IMR-90 (cell line): ENCODE measurements at regions not wholly inside any gene's neighbourhood (a gene's known extent, or its start where the extent isn't known, plus 50 kb on each side); places are given as distances from the start of the nearest gene placed in this dataset.

Source experiments
- ATAC-seq: fragments of 200-7000 bp; cut with Tn5 transposase; 2 replicates; pipeline ENCODE4 v1.9.1; 2020; ENCODE audit warnings: low read depth, mild to moderate bottlenecking, moderate library complexity
- BruUV-seq: library from RNA; stranded (reverse); fragments of 400-500 nt; replicated peaks from 2 replicates; lab custom pipeline; 2021; lab: Mats Ljungman, UMichigan
- CTCF ChIA-PET: fragments of 300-600 bp; formaldehyde crosslinking; extraction: SDS; loops from one replicate; lab custom pipeline; 2021; ENCODE audit warnings: antibody characterized with exemption; lab: Yijun Ruan, JAX
- POLR2A ChIA-PET: fragments of 300-600 bp; sonication (Branson Sonifier 250); formaldehyde crosslinking; loops from one replicate; lab custom pipeline; 2022; ENCODE audit warnings: antibody characterized with exemption; ENCODE audit not compliant: unreplicated experiment; lab: Charles Lee
- DNase-seq: peaks from one replicate; pipeline ENCODE4 v3.0.0; 2013
- H2AFZ ChIP-seq: replicated peaks from 2 replicates; pipeline ENCODE3; 2013; ENCODE audit warnings: low read length, mild to moderate bottlenecking; ENCODE audit not compliant: poor library complexity
- H2AK5ac ChIP-seq: 2 replicates; pipeline ENCODE4 v1.6.1; 2013; ENCODE audit warnings: low read depth, low read length, inconsistent platforms
- H2AK9ac ChIP-seq: replicated peaks from 2 replicates; pipeline ENCODE3; 2013; ENCODE audit warnings: mild to moderate bottlenecking, low read depth, low read length, moderate library complexity; ENCODE audit not compliant: poor library complexity
- H2BK120ac ChIP-seq: 2 replicates; pipeline ENCODE4 v1.6.1; 2013; ENCODE audit warnings: low read depth, low read length, inconsistent platforms
- H2BK15ac ChIP-seq: 3 replicates; pipeline ENCODE4 v1.6.1; 2013; ENCODE audit warnings: low read depth, low read length, inconsistent platforms
- H2BK20ac ChIP-seq: 2 replicates; pipeline ENCODE4 v1.6.1; 2013; ENCODE audit warnings: low read depth, mild to moderate bottlenecking, inconsistent platforms, low read length, moderate library complexity
- H2BK5ac ChIP-seq: 2 replicates; pipeline ENCODE4 v1.6.1; 2013; ENCODE audit warnings: mild to moderate bottlenecking, low read depth, low read length, inconsistent platforms; ENCODE audit not compliant: poor library complexity, severe bottlenecking
- H3K14ac ChIP-seq: replicated peaks from 2 replicates; pipeline ENCODE4 v1.6.1; 2013; ENCODE audit warnings: low read depth, low read length, inconsistent platforms
- H3K18ac ChIP-seq: 2 replicates; pipeline ENCODE4 v1.6.1; 2013; ENCODE audit warnings: low read depth, low read length, control low read depth
- H3K23ac ChIP-seq: 2 replicates; pipeline ENCODE4 v1.6.1; 2013; ENCODE audit warnings: low read depth, low read length, inconsistent platforms
- H3K27ac ChIP-seq: 2 replicates; pipeline ENCODE4 v1.5.1; 2013; ENCODE audit warnings: mild to moderate bottlenecking, control low read depth, low read length; ENCODE audit not compliant: insufficient read depth
- H3K27me3 ChIP-seq: 2 replicates; pipeline ENCODE4 v1.6.1; 2013; ENCODE audit warnings: low read length; ENCODE audit not compliant: control insufficient read depth, insufficient read depth
- H3K36me3 ChIP-seq: 2 replicates; pipeline ENCODE4 v1.6.1; 2013; ENCODE audit warnings: low read length, mixed read lengths; ENCODE audit not compliant: control insufficient read depth, insufficient read depth
- H3K4ac ChIP-seq: 2 replicates; pipeline ENCODE4 v1.6.1; 2013; ENCODE audit warnings: low read depth, low read length, inconsistent platforms
- H3K4me1 ChIP-seq: 2 replicates; pipeline ENCODE4 v1.6.1; 2013; ENCODE audit warnings: low read length, mixed read lengths; ENCODE audit not compliant: control insufficient read depth, insufficient read depth
- H3K4me2 ChIP-seq: 2 replicates; pipeline ENCODE4 v1.6.1; 2013; ENCODE audit warnings: low read depth, mild to moderate bottlenecking, control low read depth, low read length, moderate library complexity
- H3K4me3 ChIP-seq: 2 replicates; pipeline ENCODE4 v1.5.1; 2013; ENCODE audit warnings: low read depth, mild to moderate bottlenecking, control low read depth, low read length, moderate library complexity; ENCODE audit not compliant: insufficient read depth
- H3K56ac ChIP-seq: 2 replicates; pipeline ENCODE4 v1.6.1; 2013; ENCODE audit warnings: low read length, inconsistent platforms; ENCODE audit not compliant: insufficient read depth; ENCODE audit errors: extremely low read depth
- H3K79me1 ChIP-seq, 2 experiments: 2 replicates each; pipeline ENCODE4 v1.6.1; 2013; ENCODE audit warnings: low read length in 2 of 2, inconsistent platforms in 1 of 2, low read depth in 1 of 2
- H3K9ac ChIP-seq: 2 replicates; pipeline ENCODE4 v1.6.1; 2013; ENCODE audit warnings: low read depth, low read length, control low read depth
- H3K9me1 ChIP-seq: 2 replicates; pipeline ENCODE4 v1.6.1; 2013; ENCODE audit warnings: low read length, inconsistent platforms; ENCODE audit not compliant: insufficient read depth
- H3K9me3 ChIP-seq: 2 replicates; pipeline ENCODE4 v1.6.1; 2013; ENCODE audit warnings: low read length; ENCODE audit not compliant: control insufficient read depth, insufficient read depth
- H4K20me1 ChIP-seq: 2 replicates; pipeline ENCODE4 v1.6.1; 2013; ENCODE audit warnings: low read length, inconsistent platforms; ENCODE audit not compliant: insufficient read depth
- H4K5ac ChIP-seq: 2 replicates; pipeline ENCODE4 v1.6.1; 2013; ENCODE audit warnings: mild to moderate bottlenecking, low read depth, low read length, control low read depth
- H4K8ac ChIP-seq, 2 experiments: 2 replicates each; pipeline ENCODE4 v1.6.1; 2013; ENCODE audit warnings: low read depth in 2 of 2, low read length in 2 of 2, control low read depth in 1 of 2, inconsistent platforms in 1 of 2
- H4K91ac ChIP-seq: 2 replicates; pipeline ENCODE4 v1.6.1; 2013; ENCODE audit warnings: low read depth, low read length, inconsistent platforms; ENCODE audit not compliant: insufficient read depth
- CEBPB ChIP-seq: IDR thresholded peaks from 2 replicates; pipeline ENCODE4 v1.6.1; 2012; ENCODE audit warnings: low read depth, low read length, improper control_type of control experiment
- CTCF ChIP-seq: conservative IDR thresholded peaks from 2 replicates; pipeline ENCODE4 v1.5.1; 2012; ENCODE audit warnings: mild to moderate bottlenecking, low read depth, low read length, improper control_type of control experiment
- FOS ChIP-seq: fragments of 150-350 bp; IDR thresholded peaks from 2 replicates; pipeline ENCODE4 v1.6.1; 2016; ENCODE audit warnings: low read depth, low read length
- MXI1 ChIP-seq: IDR thresholded peaks from 2 replicates; pipeline ENCODE4 v1.6.1; 2012; ENCODE audit warnings: low read depth, mild to moderate bottlenecking, low read length, moderate library complexity, borderline replicate concordance
- NFE2L2 ChIP-seq: fragments of 150-350 bp; IDR thresholded peaks from 2 replicates; pipeline ENCODE4 v1.6.1; 2016; ENCODE audit warnings: low read depth, mild to moderate bottlenecking, low read length
- RCOR1 ChIP-seq: IDR thresholded peaks from 2 replicates; pipeline ENCODE4 v1.6.1; 2012; ENCODE audit warnings: mild to moderate bottlenecking, low read length, improper control_type of control experiment; ENCODE audit not compliant: insufficient replicate concordance
- SMC3 ChIP-seq: fragments of 150-350 bp; IDR thresholded peaks from 2 replicates; pipeline ENCODE4 v1.6.1; 2016; ENCODE audit warnings: low read depth, mild to moderate bottlenecking, antibody characterized with exemption, low read length, moderate library complexity
- USF2 ChIP-seq: fragments of 150-350 bp; IDR thresholded peaks from 2 replicates; pipeline ENCODE4 v1.6.1; 2017; ENCODE audit warnings: mild to moderate bottlenecking, antibody characterized with exemption, low read length, low read depth
- WGBS, 2 experiments: methylation state at CpG; one replicate each; pipeline versions ENCODE4 v1.1.5 to v1.1.7; 2013; ENCODE audit warnings: missing lambda C conversion rate in 2 of 2; ENCODE audit not compliant: insufficient read length in 1 of 2; ENCODE audit errors: extremely low coverage in 2 of 2; 5-methylcytosine and 5-hydroxymethylcytosine counted together
- dilution Hi-C: fragments of 300-500 bp; cut with HindIII; formaldehyde crosslinking; loops from one replicate; pipeline ENCODE4 v1.14.3; 2018; ENCODE audit warnings: low sequenced_read_pairs; ENCODE audit not compliant: unreplicated experiment
- in situ Hi-C: fragments of 300-500 bp; cut with MboI; formaldehyde crosslinking; loops from 3 replicates; pipeline ENCODE4 v1.14.3; 2019; ENCODE audit warnings: low sequenced_read_pairs, inconsistent platforms, mixed read lengths
- intact Hi-C: fragments of 100-400 bp; cut with micrococcal nuclease; formaldehyde crosslinking; loops from 2 replicates; pipeline ENCODE4 v1.10.0; 2022

DNA sequence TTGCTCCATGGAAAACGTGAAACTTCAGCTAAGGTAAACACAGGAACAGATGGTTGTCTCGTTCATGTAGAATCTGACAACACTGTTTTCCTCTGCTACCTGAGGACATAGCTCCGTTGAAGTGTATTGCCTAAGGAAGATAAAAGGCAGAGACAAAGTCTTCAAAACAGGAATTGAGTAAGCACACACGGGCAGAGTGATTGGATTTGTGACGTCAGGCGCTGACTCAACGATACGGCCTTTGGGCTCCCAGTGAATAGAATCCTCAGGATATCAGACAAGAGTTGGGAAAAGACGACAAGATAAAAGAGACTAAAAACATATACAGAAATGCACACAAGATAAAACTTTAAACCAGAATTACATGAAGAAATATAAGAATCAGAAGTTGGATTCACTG is 787.1 kb upstream of the CTNND2 start:
- Histone ChIP-seq H3K27me3 (no peaks in the 10 kb centered on the region), H3K18ac (no peak overlapping the region), H3K9me1 (no peaks in the 10 kb centered on the region), H2BK120ac (no peak overlapping the region), H4K20me1 (no peaks in the 10 kb centered on the region), H3K4me3 (no peak overlapping the region), H4K91ac (no peak overlapping the region), H4K5ac (no peak overlapping the region), H3K14ac (no peak overlapping the region), H2BK15ac (no peak overlapping the region), H3K27ac (no peak overlapping the region), H3K56ac (no peak overlapping the region), H2AK9ac (no peak overlapping the region), H3K36me3 (no peaks in the 10 kb centered on the region), H3K4me1 (no peaks in the 10 kb centered on the region), H3K9me3 (no peaks in the 10 kb centered on the region), H3K79me1 (no peaks in the 10 kb centered on the region), H2AK5ac (no peak overlapping the region), H3K4me2 (no peak overlapping the region), H2AFZ (no peak overlapping the region), H3K4ac (no peak overlapping the region), H2BK20ac (no peak overlapping the region), H3K23ac (no peak overlapping the region), H4K8ac (no peak overlapping the region), H3K9ac (no peak overlapping the region), H2BK5ac (no peak overlapping the region)
- DNase-seq: no peak
- in situ Hi-C loops (no loop called here), dilution Hi-C loops (no loop called here), intact Hi-C loops (no loop called here)
- ATAC-seq: no peak
- CTCF ChIA-PET: no interaction called here
- TF ChIP-seq USF2 (no peak), FOS (no peak), RCOR1 (no peak), SMC3 (no peak), NFE2L2 (no peak), MXI1 (no peak), CEBPB (no peak), CTCF (no peak)
- no TSS peak for BruUV-seq
- POLR2A ChIA-PET: no interaction called here
- 0% methylated on average over 1 of the region's 9 CpGs; no CpG with 5 or more reads in 1 of the 2 experiments for WGBS, 2 experiments
